HG02642 (cell line): ENCODE measurements at regions not wholly inside any gene's neighbourhood (a gene's known extent, or its start where the extent isn't known, plus 50 kb on each side); places are given as distances from the start of the nearest gene placed in this dataset.
"Not testable (repeated sequence)": the region's sequence is repeated elsewhere in the genome, so short reads cannot be mapped to it uniquely, and the experiment has no call there.

Experiments used
- ATAC-seq: cut with Tn5 transposase; IDR thresholded peaks from one replicate; pipeline ENCODE4 v1.9.1; 2021; ENCODE audit warnings: mild to moderate bottlenecking; ENCODE audit not compliant: unreplicated experiment, poor library complexity

- ATAC-seq, result no peak
These were observed 225.4 kb upstream of the CHORDC1 start for GRCh38 chr11:90448256-90448655.

GRCh38 chr11:90447618-90448017 is 224.8 kb upstream of the CHORDC1 start:
- ATAC-seq, result no peak

- no peak for ATAC-seq
These were observed 223.4 kb upstream of the CHORDC1 start for GRCh38 chr11:90446207-90446606.

GRCh38 chr11:90438069-90438468 is 215.2 kb upstream of the CHORDC1 start:
- no peak for ATAC-seq

- no peak for ATAC-seq
These were observed 212.0 kb upstream of the CHORDC1 start for GRCh38 chr11:90434858-90435257.

GRCh38 chr11:90428836-90429235 is 206.0 kb upstream of the CHORDC1 start:
- no peak for ATAC-seq

- ATAC-seq, result no peak
These were observed 203.6 kb upstream of the CHORDC1 start for GRCh38 chr11:90426442-90426841.

GRCh38 chr11:90423378-90423777 is 200.5 kb upstream of the CHORDC1 start:
- ATAC-seq, result no peak

- not testable (repeated sequence) for ATAC-seq
These were observed 199.9 kb upstream of the CHORDC1 start for GRCh38 chr11:90422787-90423186.

- ATAC-seq, result no peak
These were observed 191.4 kb upstream of the CHORDC1 start for GRCh38 chr11:90414221-90414620.

GRCh38 chr11:90407350-90407749 is 184.5 kb upstream of the CHORDC1 start:
- ATAC-seq, result no peak

- no peak for ATAC-seq
These were observed 169.8 kb upstream of the CHORDC1 start for GRCh38 chr11:90392692-90393091.

GRCh38 chr11:90391756-90392155 is 168.9 kb upstream of the CHORDC1 start:
- ATAC-seq, result no peak

- no peak for ATAC-seq
These were observed 157.4 kb upstream of the CHORDC1 start for GRCh38 chr11:90380206-90380605.

GRCh38 chr11:90373971-90374370 is 151.1 kb upstream of the CHORDC1 start:
- ATAC-seq, result no peak

- no peak for ATAC-seq
These were observed 141.7 kb upstream of the CHORDC1 start for GRCh38 chr11:90364527-90364926.

- no peak for ATAC-seq
These were observed 140.9 kb upstream of the CHORDC1 start for GRCh38 chr11:90363739-90364138.

GRCh38 chr11:90355200-90355599 is 132.4 kb upstream of the CHORDC1 start:
- no peak for ATAC-seq

GRCh38 chr11:90349731-90350130 is 126.9 kb upstream of the CHORDC1 start:
- no peak for ATAC-seq

- no peak for ATAC-seq
These were observed 121.7 kb upstream of the CHORDC1 start for GRCh38 chr11:90344546-90344945.

GRCh38 chr11:90343673-90344072 is 120.8 kb upstream of the CHORDC1 start:
- no peak for ATAC-seq

GRCh38 chr11:90341986-90342385 is 119.1 kb upstream of the CHORDC1 start:
- ATAC-seq, result no peak

- no peak for ATAC-seq
These were observed 109.6 kb upstream of the CHORDC1 start for GRCh38 chr11:90332415-90332814.
